Activated naive CD8-positive, alpha-beta T cell treated with anti-CD3 and anti-CD28 coated beads, Interleukin-2, amount 50 U/mL, for 24 hours (primary cell): ENCODE measurements at regions not wholly inside any gene's neighbourhood (a gene's known extent, or its start where the extent isn't known, plus 50 kb on each side); places are given as distances from the start of the nearest gene placed in this dataset.
"Not testable (repeated sequence)": the region's sequence is repeated elsewhere in the genome, so short reads cannot be mapped to it uniquely, and the experiment has no call there.

ENCODE experiments used
- ATAC-seq: fragments of 150-1000 bp; cut with Tn5 transposase; one replicate; pipeline ENCODE4 v1.10.0; 2021
- DNase-seq: peaks from one replicate; pipeline ENCODE4 v3.0.0; 2021
- H3K27ac Mint-ChIP-seq: one replicate; pipeline ENCODE4 v1.8.0; 2021; ENCODE audit warnings: mild to moderate bottlenecking, mixed read lengths
- H3K27me3 Mint-ChIP-seq: one replicate; pipeline ENCODE4 v1.8.0; 2021; ENCODE audit warnings: mixed read lengths
- H3K36me3 Mint-ChIP-seq: one replicate; pipeline ENCODE4 v1.8.0; 2021; ENCODE audit warnings: low read depth, mixed read lengths
- H3K4me1 Mint-ChIP-seq: one replicate; pipeline ENCODE4 v1.8.0; 2021; ENCODE audit warnings: mixed read lengths
- H3K4me3 Mint-ChIP-seq: one replicate; pipeline ENCODE4 v1.8.0; 2021; ENCODE audit warnings: mild to moderate bottlenecking, moderate library complexity, mixed read lengths
- H3K9me3 Mint-ChIP-seq: one replicate; pipeline ENCODE4 v1.8.0; 2021; ENCODE audit warnings: mixed read lengths

DNA sequence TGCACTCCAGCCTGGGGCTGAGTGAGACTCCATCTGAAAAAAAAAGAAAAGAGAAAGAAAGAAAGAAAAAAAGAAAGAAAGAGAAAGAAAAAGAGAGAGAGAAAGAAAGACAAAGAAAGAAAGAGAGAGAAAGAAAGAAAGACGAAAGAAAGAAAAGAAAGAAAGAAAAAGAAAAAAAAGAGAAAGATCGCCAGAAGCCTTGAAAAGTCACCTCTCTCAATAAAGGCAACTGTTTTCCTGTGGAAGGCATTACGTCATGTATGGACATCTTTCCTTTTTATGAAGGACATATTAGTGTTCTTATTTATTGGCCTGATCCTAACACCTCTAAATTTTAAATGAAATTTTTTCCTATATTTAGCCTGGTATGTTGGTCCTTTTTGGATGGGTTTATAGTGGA is 310.9 kb upstream of the FRG1 start:
- not testable (repeated sequence) for H3K27me3 Mint-ChIP-seq, H3K4me1 Mint-ChIP-seq, ATAC-seq, H3K36me3 Mint-ChIP-seq, H3K4me3 Mint-ChIP-seq, DNase-seq, H3K27ac Mint-ChIP-seq, H3K9me3 Mint-ChIP-seq

DNA sequence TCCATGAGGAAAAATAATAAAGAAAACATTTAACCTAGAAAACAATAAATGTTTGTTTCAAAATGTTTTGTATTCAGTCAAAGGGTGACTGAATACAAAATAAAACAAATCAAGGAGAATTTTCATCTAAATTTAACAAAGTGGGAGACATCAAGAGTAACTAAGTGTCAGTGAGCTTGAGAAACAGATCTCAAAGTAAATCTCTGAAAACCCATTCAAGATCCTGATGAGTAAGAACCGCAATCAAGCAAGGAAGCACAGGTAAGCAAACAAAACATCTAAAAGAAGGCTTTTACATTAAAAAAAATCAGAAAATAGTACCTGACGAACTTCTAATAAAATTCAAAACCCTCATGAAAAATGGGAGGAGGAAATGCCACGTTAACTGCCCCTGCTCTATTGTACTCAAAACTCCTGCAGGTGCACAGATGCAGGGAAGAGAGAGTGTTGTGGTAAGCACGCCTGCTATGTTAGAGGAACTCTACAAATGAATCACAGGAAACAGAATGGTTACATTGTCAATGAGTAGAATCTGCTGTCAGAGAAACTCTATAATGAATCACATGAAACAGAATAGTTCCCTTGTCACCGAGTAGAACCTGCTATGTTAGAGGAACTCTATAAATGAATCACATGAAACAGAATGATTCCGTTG is 309.6 kb upstream of the FRG1 start:
- H3K9me3 Mint-ChIP-seq, H3K36me3 Mint-ChIP-seq, DNase-seq, H3K27ac Mint-ChIP-seq, H3K4me3 Mint-ChIP-seq, H3K27me3 Mint-ChIP-seq, H3K4me1 Mint-ChIP-seq, ATAC-seq: not testable (repeated sequence)

DNA sequence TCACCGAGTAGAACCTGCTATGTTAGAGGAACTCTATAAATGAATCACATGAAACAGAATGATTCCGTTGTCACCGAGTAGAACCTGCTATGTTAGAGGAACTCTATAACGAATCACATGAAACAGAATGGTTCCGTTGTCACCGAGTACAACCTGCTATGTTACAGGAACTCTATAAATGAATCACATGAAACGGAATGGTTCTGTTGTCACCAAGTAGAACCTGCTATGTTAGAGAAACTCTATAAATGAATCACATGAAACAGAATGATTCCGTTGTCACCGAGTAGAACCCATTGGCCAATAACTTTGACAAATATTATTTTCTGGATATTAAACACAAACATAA is 309.1 kb upstream of the FRG1 start:
- not testable (repeated sequence) for H3K27ac Mint-ChIP-seq, H3K4me1 Mint-ChIP-seq, ATAC-seq, DNase-seq, H3K9me3 Mint-ChIP-seq, H3K4me3 Mint-ChIP-seq, H3K36me3 Mint-ChIP-seq, H3K27me3 Mint-ChIP-seq

DNA sequence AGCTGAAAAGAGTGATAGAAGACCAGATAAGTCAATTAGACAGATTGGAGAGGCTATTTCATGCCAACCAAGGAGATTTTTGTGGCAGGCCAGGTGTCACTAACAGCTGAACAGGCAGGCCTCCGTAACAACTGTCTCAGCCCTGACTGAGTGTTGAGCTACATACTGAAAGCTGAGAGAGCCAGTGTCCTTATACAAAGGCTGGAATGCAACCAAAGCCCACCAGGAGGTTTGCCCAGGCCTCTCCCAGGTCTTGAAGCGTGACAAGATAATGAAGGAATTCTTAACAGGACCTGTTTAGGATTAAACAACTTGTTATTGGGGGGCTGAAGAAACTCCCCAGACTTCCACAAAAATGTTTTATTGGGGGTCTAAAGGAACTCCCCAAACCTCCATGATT is 290.2 kb upstream of the FRG1 start:
- H3K36me3 Mint-ChIP-seq, H3K4me1 Mint-ChIP-seq, H3K27ac Mint-ChIP-seq, H3K9me3 Mint-ChIP-seq, DNase-seq, H3K27me3 Mint-ChIP-seq, H3K4me3 Mint-ChIP-seq, ATAC-seq: not testable (repeated sequence)

DNA sequence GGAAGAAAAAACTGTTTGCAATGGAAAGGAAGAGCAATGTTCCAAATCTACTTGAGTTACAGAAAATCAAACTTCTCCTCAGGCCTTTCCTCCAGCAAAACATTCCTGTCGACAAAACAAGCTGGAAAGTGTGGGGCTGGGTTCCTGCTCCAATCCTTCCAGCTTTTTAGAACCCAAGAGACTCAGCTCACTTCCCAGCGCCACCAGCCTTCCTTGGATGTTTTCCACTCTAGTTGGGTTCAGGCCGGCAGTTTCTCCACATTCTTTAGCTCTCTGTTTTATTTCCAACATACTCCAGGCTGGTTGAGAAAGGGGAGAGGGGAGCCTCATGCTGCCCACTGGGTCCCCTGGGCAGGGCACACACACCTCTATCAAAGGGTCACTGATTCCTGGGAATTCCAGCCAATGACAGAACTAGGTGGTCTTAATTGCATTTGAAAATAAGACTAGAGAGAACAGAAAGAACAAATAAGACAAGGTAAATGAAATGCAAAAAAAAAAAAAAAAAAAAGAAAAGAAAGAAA is 287.5 kb upstream of the FRG1 start:
- H3K9me3 Mint-ChIP-seq, DNase-seq, H3K4me1 Mint-ChIP-seq, ATAC-seq, H3K36me3 Mint-ChIP-seq, H3K27ac Mint-ChIP-seq, H3K4me3 Mint-ChIP-seq, H3K27me3 Mint-ChIP-seq: not testable (repeated sequence)

DNA sequence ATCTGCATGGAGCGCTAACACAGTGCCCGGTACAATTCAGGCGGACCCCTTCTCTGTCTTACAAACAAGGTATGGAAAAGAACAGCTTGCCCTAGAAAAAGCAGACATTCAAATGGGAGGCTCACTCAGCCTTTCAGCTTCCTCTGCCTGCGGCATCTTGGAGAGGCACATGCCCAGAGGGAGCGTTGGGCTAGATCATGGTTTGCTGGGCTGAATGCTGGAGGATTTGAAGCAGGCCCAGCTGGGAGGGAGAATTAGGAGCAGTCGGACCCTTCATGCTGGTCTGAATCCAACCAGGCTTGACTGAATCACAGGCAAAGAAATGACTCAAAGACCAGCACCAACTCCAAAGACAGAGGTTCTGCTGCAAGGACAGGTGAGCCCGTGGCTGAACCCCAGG is 286.7 kb upstream of the FRG1 start:
- not testable (repeated sequence) for DNase-seq, ATAC-seq, H3K4me1 Mint-ChIP-seq, H3K27ac Mint-ChIP-seq, H3K4me3 Mint-ChIP-seq, H3K9me3 Mint-ChIP-seq, H3K36me3 Mint-ChIP-seq, H3K27me3 Mint-ChIP-seq

DNA sequence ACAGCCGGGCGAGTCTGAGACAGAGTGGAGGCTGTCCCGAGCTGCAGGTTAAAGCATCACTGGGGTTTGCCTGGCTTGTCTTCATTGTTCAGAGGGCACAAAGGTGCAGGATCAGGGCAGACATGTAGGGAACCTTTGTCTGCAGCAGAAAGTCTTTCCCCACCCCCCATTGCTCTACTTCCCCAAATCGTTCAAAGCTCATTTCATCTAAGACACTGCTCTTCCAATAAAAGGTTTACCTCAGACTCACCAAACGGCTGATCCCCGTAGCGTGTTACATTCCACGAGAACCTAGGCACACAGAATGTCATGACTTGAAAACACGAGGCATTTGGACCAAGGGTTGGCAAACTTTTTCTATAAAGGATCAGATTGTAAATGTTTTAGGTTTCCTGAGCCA is 286.3 kb upstream of the FRG1 start:
- not testable (repeated sequence) for H3K4me1 Mint-ChIP-seq, DNase-seq, H3K4me3 Mint-ChIP-seq, H3K36me3 Mint-ChIP-seq, H3K27me3 Mint-ChIP-seq, H3K27ac Mint-ChIP-seq, ATAC-seq, H3K9me3 Mint-ChIP-seq

DNA sequence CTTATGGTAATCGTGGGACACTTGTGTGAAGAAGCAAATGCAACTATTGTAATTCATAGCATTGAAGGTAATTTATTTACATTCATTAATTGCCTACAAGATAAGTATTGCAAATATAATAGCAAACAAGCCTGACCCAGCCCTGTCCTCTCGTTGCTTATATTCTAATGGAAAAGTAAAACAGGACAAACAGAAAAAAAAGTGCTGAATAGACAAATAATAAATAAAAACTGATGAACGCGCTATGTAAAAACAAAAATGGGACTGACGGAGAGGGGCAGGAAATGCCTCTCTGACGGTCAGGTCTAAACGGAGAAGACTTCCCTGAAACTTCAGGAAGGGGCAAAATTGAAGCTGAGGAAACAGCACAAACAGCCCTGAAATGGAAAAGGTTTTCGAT is 284.9 kb upstream of the FRG1 start:
- not testable (repeated sequence) for H3K27ac Mint-ChIP-seq, DNase-seq, H3K9me3 Mint-ChIP-seq, H3K4me1 Mint-ChIP-seq, ATAC-seq, H3K27me3 Mint-ChIP-seq, H3K36me3 Mint-ChIP-seq, H3K4me3 Mint-ChIP-seq

DNA sequence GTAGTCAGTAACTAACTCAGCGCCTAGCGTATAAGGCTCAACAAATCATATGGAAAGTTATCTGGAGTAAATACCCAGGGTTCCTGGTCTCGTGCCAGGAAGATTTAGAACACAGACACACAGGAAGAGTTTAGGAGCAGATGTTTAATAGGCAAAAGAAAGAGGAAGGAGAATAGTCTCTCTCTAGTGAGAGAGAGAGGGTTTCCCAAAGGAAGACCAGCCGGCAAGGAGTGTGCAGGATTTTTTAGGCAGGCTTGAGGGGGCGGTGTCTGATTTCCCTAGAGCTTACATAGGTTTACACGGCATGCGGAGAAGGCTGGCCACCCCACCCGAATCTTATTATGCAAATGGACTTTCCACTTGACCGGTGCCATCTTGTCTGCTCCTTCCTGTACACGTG is 284.0 kb upstream of the FRG1 start:
- H3K27ac Mint-ChIP-seq: no peak overlapping the region
- DNase-seq (no peak), ATAC-seq (no peak)
- no peak overlapping the region for H3K4me3 Mint-ChIP-seq
- H3K36me3 Mint-ChIP-seq: no peaks in the 10 kb centered on the region
- H3K4me1 Mint-ChIP-seq: no peaks in the 10 kb centered on the region
- no peaks in the 10 kb centered on the region for H3K9me3 Mint-ChIP-seq
- no peaks in the 10 kb centered on the region for H3K27me3 Mint-ChIP-seq

DNA sequence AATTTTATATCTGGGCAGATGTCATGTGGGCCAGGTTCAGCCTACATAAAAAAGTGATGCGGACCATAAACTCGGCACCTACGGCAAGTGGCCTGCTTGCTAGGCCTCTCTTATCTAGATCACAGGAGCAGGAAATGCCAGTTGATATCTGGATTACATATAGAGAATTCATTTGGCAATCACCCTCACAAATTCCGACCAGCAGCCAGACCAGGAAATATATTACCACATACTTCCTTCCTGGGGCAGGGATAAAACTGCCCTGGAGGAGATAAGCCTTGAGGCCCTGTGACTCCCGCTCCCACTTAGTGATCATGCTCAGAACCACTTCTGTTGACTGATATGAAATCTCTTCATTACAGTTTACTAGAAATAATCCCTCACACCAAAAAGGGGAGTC is 282.4 kb upstream of the FRG1 start:
- H3K4me3 Mint-ChIP-seq, H3K4me1 Mint-ChIP-seq, H3K36me3 Mint-ChIP-seq, H3K27ac Mint-ChIP-seq, H3K27me3 Mint-ChIP-seq, ATAC-seq, H3K9me3 Mint-ChIP-seq, DNase-seq: not testable (repeated sequence)

DNA sequence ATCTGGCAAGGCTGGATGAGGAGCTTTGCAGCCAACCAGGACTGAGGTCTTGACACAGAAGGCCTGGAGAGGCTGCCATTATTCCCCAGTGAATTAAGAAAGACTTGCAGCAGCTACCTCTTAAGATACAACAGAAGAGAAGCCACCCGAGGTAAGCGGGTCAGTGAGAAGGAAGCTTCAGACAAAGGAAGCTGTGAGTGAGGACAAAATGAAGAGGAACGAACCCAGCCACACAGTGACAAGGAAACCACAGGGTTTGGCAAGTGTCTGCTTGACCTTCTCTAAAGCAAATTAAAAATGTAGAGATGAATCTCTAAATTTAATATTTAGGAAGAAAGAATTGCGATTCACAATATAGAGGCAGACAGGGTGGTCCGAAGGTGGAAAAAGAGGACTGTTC is 281.8 kb upstream of the FRG1 start:
- not testable (repeated sequence) for H3K9me3 Mint-ChIP-seq, H3K4me3 Mint-ChIP-seq, H3K4me1 Mint-ChIP-seq, H3K36me3 Mint-ChIP-seq, H3K27ac Mint-ChIP-seq, H3K27me3 Mint-ChIP-seq, ATAC-seq, DNase-seq

DNA sequence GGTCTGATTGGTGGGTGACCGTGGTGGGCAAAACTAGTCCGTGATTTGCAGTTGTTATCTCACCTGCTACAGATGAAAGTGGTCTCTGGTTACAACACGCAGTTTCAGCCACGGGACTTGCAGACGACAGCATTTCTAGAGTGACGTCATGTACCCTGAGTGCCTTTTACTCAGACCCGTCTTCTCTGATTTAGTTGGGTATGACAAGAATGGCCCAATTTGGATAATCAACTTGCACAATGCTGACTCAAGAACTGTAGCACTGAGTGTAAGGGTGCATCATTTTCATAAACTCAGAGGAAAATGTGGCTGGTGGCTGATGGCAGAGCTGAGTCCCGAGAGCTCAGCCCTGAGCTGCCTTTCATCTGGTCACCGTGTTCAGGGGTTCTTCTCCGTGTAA is 281.4 kb upstream of the FRG1 start:
- Mint-ChIP-seq H3K27ac (no peak overlapping the region), H3K4me1 (no peaks in the 10 kb centered on the region), H3K27me3 (no peaks in the 10 kb centered on the region), H3K4me3 (no peak overlapping the region), H3K36me3 (no peaks in the 10 kb centered on the region), H3K9me3 (no peaks in the 10 kb centered on the region)
- DNase-seq: no peak
- ATAC-seq: no peak

DNA sequence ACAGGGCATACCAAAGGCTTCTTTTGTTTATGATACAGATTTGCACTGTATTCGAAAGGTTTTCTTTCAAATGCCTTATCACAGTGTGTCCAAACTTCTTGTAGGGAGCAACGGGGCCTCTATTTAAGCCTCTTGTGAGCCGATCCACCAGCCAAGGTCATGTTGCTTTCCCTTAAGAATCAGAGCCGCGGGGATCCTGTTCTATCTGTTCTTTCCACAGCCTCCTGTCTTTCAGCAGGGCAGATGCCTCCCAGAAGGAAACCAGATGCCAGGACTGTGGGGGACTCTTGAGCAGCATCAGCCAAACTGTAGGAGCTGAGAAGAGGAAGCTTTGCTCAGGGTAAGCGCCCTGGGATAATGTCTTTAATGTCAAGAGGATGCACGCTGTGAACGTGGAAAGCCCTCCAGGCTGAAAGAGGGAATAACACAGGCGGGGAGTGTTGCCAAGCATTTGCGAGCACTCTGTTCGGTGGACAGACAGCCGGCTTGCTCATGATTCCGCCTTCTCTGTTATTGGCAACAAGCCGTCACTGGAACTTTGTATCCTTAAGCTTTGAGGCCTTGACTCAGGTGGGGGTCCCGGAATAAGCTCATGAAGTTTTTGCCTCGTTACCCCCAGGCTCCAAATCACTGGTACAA is 279.8 kb upstream of the FRG1 start:
- no peak for DNase-seq
- H3K4me3 Mint-ChIP-seq: no peak overlapping the region

DNA sequence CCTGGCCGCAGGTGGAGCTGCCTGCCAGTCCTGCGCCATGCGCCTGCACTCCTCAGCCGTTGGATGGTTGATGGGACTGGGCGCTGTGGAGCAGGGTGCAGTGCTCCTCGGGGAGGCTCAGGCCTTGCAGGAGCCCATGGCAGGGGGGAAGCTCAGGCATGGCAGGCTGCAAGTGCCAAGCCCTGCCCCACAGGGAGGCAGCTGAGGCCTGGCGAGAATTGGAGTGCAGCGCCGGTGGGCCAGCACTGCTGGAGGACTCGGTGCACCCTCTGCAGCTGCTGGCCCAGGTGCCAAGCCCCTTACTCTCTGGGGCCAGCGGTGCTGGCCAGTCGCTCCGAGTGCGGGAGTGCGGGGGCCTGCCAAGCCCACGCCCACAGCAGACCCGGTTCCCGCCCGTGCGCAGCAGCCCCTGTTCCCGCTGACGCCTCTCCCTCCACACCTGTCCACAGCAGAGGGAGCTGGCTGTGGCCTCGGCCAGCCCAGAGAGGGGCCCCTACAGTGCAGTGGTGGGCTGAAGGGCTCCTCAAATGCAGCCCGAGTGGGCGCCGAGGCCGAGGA is 275.9 kb upstream of the FRG1 start:
- no peaks in the 10 kb centered on the region for H3K9me3 Mint-ChIP-seq
- no peaks in the 10 kb centered on the region for H3K36me3 Mint-ChIP-seq
- DNase-seq (no peak), ATAC-seq (no peak)
- no peaks in the 10 kb centered on the region for H3K4me1 Mint-ChIP-seq
- no peak overlapping the region for H3K4me3 Mint-ChIP-seq
- H3K27me3 Mint-ChIP-seq: no peaks in the 10 kb centered on the region
- no peak overlapping the region for H3K27ac Mint-ChIP-seq

More for the DNA sequence above, 279.8 kb upstream of the FRG1 start:
- no peaks in the 10 kb centered on the region for H3K27me3 Mint-ChIP-seq
- no peak overlapping the region for H3K27ac Mint-ChIP-seq
- H3K36me3 Mint-ChIP-seq: no peaks in the 10 kb centered on the region
- no peaks in the 10 kb centered on the region for H3K4me1 Mint-ChIP-seq
- peak; percentile 7 for ATAC-seq
- H3K9me3 Mint-ChIP-seq: no peaks in the 10 kb centered on the region

DNA sequence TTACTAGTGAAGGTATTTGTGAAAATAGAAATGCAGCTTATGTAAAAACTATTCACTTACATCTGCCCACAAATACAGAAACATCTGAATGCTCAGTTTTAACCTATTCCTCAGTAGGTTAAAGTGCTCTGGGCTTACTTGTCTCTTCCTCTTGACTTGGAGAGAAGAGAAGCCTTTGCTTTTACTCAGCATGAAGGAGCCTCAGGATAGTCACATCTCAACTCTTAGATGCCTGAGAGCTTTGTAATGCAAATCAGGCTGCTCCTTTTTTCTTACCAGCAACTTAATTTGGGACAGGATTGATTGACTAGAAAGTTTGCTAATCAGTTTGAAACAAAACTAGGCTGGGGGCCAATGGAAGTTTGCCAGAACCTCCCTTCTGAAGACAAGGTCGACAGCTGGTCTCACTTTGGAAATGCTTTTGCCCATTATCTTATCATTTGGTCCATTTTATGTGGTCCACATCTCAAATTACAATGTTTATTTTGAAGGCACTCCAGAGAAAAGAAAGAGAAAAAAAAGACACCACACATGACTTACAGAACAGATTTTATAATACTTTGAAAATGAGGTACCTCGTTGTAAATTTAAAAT is 274.9 kb upstream of the FRG1 start:
- H3K27me3 Mint-ChIP-seq: not testable (repeated sequence)

More for the DNA sequence above, 274.9 kb upstream of the FRG1 start:
- not testable (repeated sequence) for H3K4me1 Mint-ChIP-seq, H3K36me3 Mint-ChIP-seq, DNase-seq, ATAC-seq, H3K27ac Mint-ChIP-seq, H3K4me3 Mint-ChIP-seq, H3K9me3 Mint-ChIP-seq
